DMS 273 treated with DMSO at 0.1 percent for 48 hours (cell line): ENCODE measurements at regions not wholly inside any gene's neighbourhood (a gene's known extent, or its start where the extent isn't known, plus 50 kb on each side); places are given as distances from the start of the nearest gene placed in this dataset.

Experiments
- DNase-seq: peaks from one replicate; lab custom pipeline; 2025; lab: John Stamatoyannopoulos, UW

- DNase-seq, result no peak
Measured at GRCh38 chr12:115259968-115260747, 576.2 kb upstream of the TBX3 start.

DNA sequence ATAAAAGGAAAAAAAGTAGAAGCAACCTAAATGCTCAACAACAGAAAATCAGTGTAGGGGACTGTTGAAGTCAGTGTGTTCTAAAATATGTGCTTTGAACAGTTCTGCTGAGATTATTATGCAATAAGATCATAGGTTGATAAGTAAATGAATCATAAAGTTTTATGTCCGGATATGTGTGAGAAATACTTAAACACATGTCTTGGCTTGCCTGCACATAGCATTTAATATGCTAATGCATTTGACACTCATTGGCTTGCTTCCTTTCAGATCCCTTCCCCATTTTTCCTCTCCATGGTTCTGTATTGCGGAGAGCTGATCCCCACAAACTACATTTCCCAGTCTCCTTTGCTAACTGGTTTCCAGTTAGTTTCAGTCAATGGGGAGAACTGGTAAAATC lies 573.8 kb upstream of the TBX3 start:
- DNase-seq, result no peak

- DNase-seq, result no peak
Measured at GRCh38 chr12:115255962-115256361, 572.0 kb upstream of the TBX3 start.

DNA sequence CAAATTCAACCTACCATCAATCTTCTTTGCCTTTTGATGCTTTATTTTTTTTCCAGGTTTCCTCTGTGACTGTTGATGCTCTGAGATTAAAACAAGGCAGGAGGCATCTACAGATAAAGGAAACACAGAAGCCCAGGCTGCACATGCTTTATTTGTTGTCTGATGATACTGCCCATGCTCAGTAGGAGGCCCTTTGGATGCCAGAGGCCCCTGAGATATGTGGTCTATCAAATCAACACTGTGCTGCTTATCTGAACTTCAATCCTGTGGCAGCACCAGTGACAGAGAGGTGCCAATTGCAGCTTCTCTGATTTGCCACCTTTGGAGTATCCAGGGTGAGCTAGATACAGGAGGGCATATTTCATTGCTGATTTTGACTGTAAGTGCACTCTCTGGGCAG lies 571.3 kb upstream of the TBX3 start:
- DNase-seq, result no peak

- DNase-seq, result no peak
Measured at GRCh38 chr12:115253049-115253448, 569.1 kb upstream of the TBX3 start.

GRCh38 chr12:115251727-115252126 lies 567.8 kb upstream of the TBX3 start:
- DNase-seq, result no peak

DNA sequence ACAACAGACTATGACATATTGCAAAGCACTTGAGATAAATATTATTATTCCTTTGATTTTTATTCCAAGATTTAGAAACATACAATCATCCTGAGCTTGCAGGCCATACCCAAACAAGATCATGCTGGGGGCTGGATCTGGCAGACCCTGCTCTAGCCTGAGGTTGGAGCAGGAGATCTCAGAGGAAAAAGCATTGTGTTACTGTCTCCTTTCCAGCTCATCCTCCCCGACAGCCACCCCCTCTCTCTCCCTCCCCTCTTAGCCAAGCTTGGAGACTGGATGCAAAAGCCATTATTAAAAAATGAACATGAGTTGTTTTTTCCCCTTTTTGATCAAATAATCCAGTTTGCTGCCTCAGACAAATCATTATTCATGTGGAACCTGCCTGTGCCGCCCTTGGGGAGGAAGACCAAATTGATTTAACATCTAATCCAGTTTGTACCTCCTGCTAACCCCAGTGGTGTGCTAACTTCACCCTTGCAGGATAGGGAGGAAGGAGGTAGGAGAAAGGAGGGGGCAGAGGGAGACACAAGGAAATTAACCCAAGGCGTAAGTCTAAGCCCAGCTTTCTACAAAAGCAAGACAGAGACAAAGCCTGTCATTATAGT lies 565.8 kb upstream of the TBX3 start:
- DNase-seq, result no peak

DNA sequence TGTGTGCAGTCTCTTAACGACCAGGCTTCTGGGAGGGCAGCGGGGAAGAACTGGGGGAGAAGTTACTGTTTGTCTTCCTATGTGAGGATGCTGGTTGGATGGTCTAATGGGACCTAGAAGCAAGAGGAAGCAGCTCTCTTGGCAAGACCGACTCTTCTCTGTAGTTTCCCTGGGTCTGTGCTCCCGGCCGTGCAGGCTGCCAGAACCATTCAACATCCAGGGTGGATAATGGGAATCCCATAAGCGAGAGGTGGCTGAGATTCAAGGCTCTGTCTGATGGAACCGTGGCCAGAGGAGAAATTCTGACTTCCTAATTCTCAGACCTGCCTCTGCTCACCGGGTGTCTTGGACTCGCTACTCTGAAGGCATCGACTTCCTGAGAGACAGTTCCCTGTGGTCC lies 561.0 kb upstream of the TBX3 start:
- no peak for DNase-seq

GRCh38 chr12:115243933-115244628 lies 560.1 kb upstream of the TBX3 start:
- no peak for DNase-seq

GRCh38 chr12:115240251-115240650 lies 556.3 kb upstream of the TBX3 start:
- DNase-seq, result no peak

- no peak for DNase-seq
Measured at GRCh38 chr12:115235880-115236279, 551.9 kb upstream of the TBX3 start.

DNA sequence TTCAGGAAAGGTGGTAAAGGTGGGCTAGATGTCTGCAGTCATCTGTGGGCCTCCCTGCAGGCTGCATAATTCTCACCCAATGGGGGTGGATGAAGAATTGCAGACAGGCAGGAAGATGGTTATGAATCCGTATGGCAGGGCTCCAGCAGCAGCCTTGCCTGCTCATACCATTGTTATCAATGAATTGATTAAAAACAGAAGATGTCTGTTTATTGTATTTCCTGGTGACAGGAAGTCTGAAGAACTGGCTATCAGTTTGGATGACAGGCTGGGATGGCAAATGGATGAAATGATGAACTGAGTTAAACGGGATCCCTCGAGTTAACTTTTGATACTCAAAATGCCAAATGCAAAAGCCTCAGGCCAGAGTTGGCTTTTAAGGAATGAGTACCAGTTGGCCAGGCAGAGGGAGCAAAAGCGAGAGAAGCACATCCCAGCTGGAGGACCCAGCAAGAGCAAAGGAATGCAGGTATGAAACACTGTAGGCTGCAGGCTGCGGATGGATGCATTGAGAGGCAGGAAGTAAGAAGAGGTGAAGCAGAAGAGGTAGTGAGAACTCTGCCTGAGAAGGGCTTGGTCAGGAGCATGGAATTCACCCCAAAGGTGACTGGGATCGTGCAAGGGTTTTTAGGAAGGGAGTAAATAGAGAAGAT lies 550.0 kb upstream of the TBX3 start:
- DNase-seq, result no peak

DNA sequence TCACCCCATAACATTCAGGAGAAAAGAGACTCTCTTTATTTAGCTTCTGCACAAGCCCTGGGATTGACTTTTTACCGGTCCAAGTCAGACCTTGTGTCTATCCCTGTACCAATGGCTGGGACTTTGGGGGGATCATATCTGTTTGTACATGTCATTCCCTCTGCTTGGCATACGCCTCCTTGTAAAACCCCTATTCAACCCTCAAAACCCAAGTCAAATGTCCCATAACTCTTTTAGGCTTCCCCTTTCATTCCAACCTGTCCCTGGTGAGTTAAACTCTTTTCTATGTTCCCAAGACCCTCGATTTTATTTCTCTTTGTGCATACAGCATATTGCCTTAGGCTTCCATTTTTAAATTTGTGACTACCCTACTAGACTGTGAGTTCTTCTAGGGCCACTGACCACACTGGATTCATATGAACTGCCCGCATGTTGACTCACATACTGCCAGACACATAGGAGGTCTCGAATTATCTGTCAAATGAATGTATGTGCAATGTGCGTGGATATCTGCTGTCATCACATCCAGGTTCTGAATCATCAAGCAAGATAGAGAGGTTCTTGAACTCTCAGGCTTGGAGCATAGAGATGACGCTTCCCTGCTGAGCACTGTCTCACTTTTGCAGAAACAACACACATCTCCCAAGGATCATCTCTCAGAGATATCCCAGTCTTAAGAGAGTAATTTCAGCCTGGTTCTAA lies 548.6 kb upstream of the TBX3 start:
- no peak for DNase-seq

DNA sequence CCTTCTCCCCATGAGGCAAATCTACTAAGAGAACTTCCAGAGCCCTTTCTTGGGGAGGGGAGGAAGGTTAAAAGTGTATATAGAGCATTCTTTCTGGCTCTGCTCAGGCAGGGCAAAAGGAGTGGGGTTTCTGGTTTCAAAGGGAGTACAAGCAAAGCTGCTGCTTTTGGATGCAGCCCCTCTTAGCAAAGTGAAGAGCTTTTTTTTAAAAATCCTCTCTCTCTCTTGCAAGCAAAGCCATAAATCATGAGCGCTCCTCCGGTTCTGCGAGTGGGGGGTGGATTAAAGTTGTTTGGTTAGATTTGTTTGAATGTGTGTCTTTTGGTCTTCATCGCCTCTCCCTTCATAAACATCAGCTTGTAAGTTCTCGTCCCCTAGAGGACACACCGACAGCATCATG lies 546.6 kb upstream of the TBX3 start:
- DNase-seq, result no peak

DNA sequence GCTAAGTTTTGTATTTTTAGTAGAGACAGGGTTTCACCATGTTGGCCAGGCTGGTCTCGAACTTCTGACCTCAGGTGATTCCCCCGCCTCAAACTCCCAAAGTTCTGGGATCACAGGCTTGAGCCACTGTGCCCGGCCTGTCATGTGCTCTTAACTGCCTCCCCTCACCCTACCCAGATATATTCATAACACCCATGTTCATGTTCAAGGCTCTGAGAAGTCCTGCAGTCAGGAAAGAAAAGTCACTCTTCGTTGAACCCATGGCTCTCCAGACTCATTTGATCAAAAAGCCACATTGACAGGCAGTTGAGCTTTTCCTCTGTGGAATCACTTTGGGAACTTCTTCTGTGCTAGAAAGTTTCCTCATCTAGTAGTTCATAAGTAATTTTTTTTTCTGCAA lies 545.5 kb upstream of the TBX3 start:
- DNase-seq, result no peak

DNA sequence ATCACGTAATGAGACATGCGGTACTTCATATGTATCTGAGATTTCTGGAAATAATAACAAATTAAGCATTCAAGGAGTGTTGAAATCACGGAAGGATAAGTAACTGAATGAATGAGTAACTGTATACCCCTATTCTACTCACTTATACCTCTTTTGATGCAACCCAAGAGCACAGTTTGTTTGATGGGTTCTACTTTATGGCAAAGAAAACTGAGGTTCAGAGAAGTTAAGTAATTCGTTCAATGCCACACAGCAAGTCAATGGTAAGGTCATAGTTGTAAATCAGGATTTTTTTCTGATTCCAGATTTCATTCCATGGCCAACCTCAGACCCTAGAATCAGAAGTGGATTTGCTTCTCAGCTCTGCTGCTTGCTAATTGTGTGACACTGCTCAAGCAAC lies 544.5 kb upstream of the TBX3 start:
- no peak for DNase-seq

DNA sequence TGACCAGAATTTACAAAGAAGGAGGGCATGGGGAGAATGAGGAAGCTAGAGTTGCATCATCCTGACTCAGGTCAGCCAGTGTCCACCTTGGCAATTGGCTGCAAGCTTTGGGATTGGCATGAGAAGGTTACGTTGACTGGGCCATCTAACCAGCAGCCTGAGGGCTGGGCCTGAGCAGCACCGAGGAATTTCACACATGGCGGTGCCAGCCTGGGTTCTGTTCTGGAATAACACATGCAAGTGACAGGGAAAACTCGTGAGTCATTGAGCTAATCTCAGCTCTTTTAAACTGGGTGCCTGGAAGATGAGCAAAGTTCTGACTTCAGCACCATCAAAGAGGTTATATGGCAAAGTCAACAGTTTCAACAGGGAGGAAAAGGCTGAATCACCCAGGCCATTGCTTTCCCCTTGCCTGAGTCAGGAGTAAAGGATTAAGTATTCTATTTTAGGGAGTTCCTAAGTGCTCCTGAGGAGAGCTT lies 543.2 kb upstream of the TBX3 start:
- no peak for DNase-seq

DNA sequence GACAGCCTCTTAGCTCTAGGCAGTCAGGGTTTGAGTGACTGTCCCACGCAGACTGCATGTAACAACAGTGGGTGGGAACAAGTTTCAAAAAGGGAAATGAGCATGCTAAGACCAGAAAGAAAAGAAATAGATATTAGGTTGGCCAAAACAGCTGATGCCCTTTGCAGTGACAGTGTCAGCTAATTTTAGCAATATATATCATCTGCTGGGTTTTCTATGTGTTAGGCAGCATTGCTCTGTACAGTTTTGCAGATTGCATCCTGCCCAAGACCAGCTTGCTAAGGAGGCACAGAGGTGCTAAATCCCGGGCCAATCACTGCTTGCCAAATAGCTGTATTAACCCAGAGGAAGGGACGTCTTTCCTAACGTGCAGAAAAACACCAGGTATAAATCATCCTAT lies 541.9 kb upstream of the TBX3 start:
- no peak for DNase-seq

GRCh38 chr12:115223991-115224390 lies 540.0 kb upstream of the TBX3 start:
- DNase-seq, result no peak

DNA sequence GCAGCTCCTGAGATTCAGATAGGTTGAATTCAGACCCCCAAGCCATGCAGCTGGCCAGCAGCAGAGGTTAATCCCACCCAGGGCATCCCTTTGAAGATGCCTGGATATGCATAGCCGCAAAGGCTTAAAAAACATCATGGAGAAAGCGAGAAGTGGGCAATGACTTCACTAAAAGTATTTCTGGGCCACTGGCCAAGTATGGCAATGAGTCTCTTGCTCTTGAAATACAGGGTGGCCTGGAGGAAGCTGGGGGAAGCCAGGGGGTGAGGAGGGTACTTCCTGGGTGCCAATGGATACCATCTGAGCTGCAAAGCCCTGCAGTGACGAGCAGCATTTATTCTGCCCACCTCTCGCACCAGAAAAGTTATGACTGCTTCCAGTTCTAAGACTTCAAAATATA lies 539.3 kb upstream of the TBX3 start:
- no peak for DNase-seq

GRCh38 chr12:115222220-115222619 lies 538.2 kb upstream of the TBX3 start:
- no peak for DNase-seq

GRCh38 chr12:115216301-115216700 lies 532.3 kb upstream of the TBX3 start:
- DNase-seq, result no peak
